ENCODE measurements at regions not wholly inside any gene's neighbourhood (a gene's known extent, or its start where the extent isn't known, plus 50 kb on each side); places are given as distances from the start of the nearest gene placed in this dataset.

DNA sequence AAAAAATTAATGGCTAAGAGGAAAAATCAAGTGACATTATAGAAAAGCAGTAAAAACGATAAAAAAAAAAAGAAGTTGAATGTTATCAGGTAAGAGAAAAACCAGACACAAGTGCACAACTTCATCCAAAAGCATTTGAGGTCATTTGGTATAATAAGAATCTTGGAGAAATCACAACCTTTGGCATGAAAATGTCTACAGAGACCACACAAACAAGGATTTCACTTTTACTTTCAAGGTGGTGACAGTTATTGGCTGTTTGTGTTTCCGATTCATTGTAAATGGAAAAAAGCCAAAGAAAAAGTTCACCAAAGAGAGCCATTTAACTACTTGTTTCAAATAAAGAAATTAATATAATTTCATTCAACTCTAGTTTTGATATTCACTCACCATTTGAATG lies 1193.5 kb downstream of the PCDH9 start:
- Histone ChIP-seq H3K4me1 (no peaks in the 10 kb centered on the region), H3K9me3 (no peaks in the 10 kb centered on the region), H3K4me3 (no peak overlapping the region), H3K27me3 (peaks cover 0 to 53% (median 0%) of the 10 kb centered on the region in 4 donors), H3K27ac (no peak overlapping the region), H3K36me3 (no peaks in the 10 kb centered on the region)
- WGBS, 2 donors, result 18 to 36% methylated on average over 2 of the region's 2 CpGs
- intact Hi-C loops (cut with DNase I), result no loop called here
- TF ChIP-seq, protein P1, sequence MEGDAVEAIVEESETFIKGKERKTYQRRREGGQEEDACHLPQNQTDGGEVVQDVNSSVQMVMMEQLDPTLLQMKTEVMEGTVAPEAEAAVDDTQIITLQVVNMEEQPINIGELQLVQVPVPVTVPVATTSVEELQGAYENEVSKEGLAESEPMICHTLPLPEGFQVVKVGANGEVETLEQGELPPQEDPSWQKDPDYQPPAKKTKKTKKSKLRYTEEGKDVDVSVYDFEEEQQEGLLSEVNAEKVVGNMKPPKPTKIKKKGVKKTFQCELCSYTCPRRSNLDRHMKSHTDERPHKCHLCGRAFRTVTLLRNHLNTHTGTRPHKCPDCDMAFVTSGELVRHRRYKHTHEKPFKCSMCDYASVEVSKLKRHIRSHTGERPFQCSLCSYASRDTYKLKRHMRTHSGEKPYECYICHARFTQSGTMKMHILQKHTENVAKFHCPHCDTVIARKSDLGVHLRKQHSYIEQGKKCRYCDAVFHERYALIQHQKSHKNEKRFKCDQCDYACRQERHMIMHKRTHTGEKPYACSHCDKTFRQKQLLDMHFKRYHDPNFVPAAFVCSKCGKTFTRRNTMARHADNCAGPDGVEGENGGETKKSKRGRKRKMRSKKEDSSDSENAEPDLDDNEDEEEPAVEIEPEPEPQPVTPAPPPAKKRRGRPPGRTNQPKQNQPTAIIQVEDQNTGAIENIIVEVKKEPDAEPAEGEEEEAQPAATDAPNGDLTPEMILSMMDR (IDR thresholded peaks at IDR 0.05), result no peak
- no peak for TF ChIP-seq POLR2A (IDR thresholded peaks at IDR 0.05)
- DNase-seq, result no peak

DNA sequence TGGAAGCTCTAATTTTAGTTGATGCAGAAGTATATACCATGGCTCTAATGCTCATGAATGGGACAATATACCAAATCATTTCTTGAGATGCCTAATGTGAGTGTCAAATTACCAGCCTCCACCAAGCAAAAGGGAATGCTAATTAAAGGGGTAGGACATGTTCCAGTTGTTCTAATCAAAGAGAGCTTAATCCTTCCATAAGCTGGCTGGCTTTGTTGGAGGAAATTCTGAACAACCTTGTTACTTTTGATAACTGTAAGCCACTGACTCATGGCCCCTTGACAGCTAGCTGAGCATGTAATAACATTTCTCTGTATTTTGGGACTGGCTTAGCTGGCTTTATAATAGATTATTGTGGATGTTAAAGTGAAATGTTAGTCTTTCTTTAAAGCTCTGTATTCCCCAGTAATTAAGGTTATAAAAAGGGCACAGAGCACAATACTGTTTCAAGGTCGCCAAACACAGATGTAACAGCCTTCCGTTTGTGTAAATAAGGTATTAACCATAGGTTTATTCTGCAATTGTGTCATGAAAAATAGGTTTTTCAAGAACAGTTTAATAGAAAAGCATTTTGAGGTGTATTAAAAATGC lies 1194.0 kb downstream of the PCDH9 start:
- Histone ChIP-seq H3K4me3 (no peak overlapping the region), H3K27me3 (peaks cover 0 to 53% (median 0%) of the 10 kb centered on the region in 4 donors), H3K9me3 (no peaks in the 10 kb centered on the region), H3K27ac (no peak overlapping the region), H3K36me3 (no peaks in the 10 kb centered on the region), H3K4me1 (no peaks in the 10 kb centered on the region)
- intact Hi-C loops (cut with DNase I), result no loop called here
- TF ChIP-seq POLR2A (IDR thresholded peaks at IDR 0.05), result no peak
- TF ChIP-seq, protein P1 (IDR thresholded peaks at IDR 0.05), result no peak
- no peak for DNase-seq
- 0 to 36% methylated on average over 2 of the region's 2 CpGs for WGBS, 2 donors

DNA sequence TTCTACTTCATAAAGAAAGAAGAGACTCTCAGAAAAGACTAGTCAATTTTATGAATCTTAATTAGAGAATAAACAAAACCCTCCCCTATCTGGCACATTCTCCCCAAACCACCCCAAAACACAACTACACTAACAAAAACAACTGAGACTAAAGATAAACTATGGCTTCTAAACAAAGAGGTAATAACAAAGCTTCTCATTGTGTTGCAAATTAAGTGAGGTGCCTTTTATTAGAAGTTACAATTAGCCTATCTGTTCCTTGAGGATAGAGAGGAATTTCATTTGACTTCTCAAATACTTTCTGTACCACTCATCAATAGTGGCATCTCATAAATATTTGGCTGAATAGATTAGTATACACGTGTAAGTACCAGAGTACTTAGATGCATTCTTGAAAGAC lies 1196.2 kb downstream of the PCDH9 start:
- H3K36me3 ChIP-seq, result no peaks in the 10 kb centered on the region
- intact Hi-C loops (cut with DNase I), result no loop called here

DNA sequence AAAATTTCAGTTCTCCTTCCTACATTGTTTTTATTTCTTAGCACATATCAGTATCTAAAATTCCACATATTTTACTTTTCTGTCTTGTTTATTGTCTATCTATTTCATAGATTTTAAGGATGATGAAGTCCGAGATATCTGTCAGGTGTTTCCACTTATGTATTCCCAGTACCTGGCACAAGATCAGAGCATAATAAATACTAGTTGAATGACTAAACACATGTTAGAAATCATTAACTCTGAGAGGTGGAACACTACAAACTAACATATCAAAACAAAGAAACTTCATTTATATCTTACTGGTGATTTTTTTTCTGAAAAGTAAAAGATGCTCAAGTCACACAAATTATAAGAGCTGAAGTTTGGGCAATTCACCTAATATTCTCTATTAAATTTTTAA lies 1208.3 kb downstream of the PCDH9 start:
- no peak for DNase-seq
- intact Hi-C loops (cut with DNase I), result no loop called here
- Histone ChIP-seq H3K27me3 (no peaks in the 10 kb centered on the region), H3K4me3 (no peak overlapping the region), H3K36me3 (no peaks in the 10 kb centered on the region), H3K4me1 (no peaks in the 10 kb centered on the region), H3K9me3 (no peaks in the 10 kb centered on the region), H3K27ac (no peak overlapping the region)
- TF ChIP-seq, protein P1 (IDR thresholded peaks at IDR 0.05), result no peak
- TF ChIP-seq POLR2A (IDR thresholded peaks at IDR 0.05), result no peak
- WGBS, 2 donors, result 44 to 54% methylated on average over 1 of the region's 1 CpG

More for the DNA sequence above, 1196.2 kb downstream of the PCDH9 start:
- 50 to 74% methylated on average over 1 of the region's 1 CpG for WGBS, 2 donors
- Histone ChIP-seq H3K27ac (no peak overlapping the region), H3K9me3 (no peaks in the 10 kb centered on the region), H3K27me3 (peaks cover 0 to 48% (median 0%) of the 10 kb centered on the region in 4 donors), H3K4me1 (no peaks in the 10 kb centered on the region), H3K4me3 (no peak overlapping the region)
- TF ChIP-seq POLR2A (IDR thresholded peaks at IDR 0.05), result no peak
- TF ChIP-seq, protein P1 (IDR thresholded peaks at IDR 0.05), result no peak
- DNase-seq, result no peak

DNA sequence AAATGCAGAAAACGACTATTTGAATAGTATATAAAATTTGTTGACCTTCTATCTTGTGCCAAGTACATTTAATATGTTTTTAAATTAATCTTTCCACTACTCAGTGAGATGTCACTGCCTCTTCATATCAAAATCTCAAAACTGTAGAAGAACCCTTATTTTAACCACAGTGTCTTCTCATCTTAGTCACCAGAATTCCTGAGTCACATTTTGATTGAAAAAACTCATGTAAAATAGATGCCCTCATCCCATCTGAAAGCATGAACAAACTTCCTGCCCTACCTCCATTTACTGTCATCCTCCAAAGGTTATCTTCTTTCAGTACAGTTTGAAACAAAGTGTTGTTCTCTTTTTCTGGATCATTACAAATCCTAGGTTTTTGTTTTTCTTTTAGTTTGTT lies 1215.4 kb downstream of the PCDH9 start:
- DNase-seq, result no peak
- no peaks in the 10 kb centered on the region for H3K36me3 ChIP-seq
- WGBS, 2 donors, result 32 to 41% methylated on average over 1 of the region's 1 CpG

More for the DNA sequence above, 1215.4 kb downstream of the PCDH9 start:
- Histone ChIP-seq H3K9me3 (no peaks in the 10 kb centered on the region), H3K4me3 (no peak overlapping the region), H3K27ac (no peak overlapping the region), H3K4me1 (no peaks in the 10 kb centered on the region), H3K27me3 (no peaks in the 10 kb centered on the region)
- intact Hi-C loops (cut with DNase I), result no loop called here
- TF ChIP-seq, protein P1 (IDR thresholded peaks at IDR 0.05), result no peak
- no peak for TF ChIP-seq POLR2A (IDR thresholded peaks at IDR 0.05)
